HCT116 (cell line): ENCODE measurements at regions not wholly inside any gene's neighbourhood (a gene's known extent, or its start where the extent isn't known, plus 50 kb on each side); places are given as distances from the start of the nearest gene placed in this dataset.

ENCODE experiments used
- ATAC-seq: fragments of 200-7000 bp; cut with Tn5 transposase; 2 replicates; pipeline ENCODE4 v1.9.1; 2020; ENCODE audit warnings: mild to moderate bottlenecking, moderate library complexity
- BruUV-seq: library from RNA; stranded (reverse); fragments of 400-500 nt; replicated peaks from 2 replicates; lab custom pipeline; 2021; lab: Mats Ljungman, UMichigan
- CTCF ChIA-PET: fragments of 300-600 bp; sonication (Branson Sonifier 250); formaldehyde crosslinking; loops from one replicate; lab custom pipeline; 2021; ENCODE audit warnings: antibody characterized with exemption; lab: Charles Lee
- POLR2A ChIA-PET: fragments of 300-600, 350-600 bp; sonication (Branson Sonifier 250); formaldehyde crosslinking; loops from one replicate; lab custom pipeline; 2021; ENCODE audit warnings: antibody characterized with exemption; lab: Charles Lee
- RAD21 ChIA-PET, 2 experiments: fragments of 300-600 bp; sonication (Branson Sonifier 250); formaldehyde crosslinking; loops; one replicate each; lab custom pipeline; 2023; ENCODE audit warnings: low total read pairs in 2 of 2; ENCODE audit not compliant: uncharacterized antibody in 2 of 2, unreplicated experiment in 2 of 2, low non-redundant PET in 1 of 2; lab: Charles Lee
- DNase-seq: peaks from one replicate; pipeline ENCODE4 v3.0.0-alpha.2; 2010; ENCODE audit warnings: low read depth, low spot score
- H2AFZ ChIP-seq: fragments of 200-600 bp; shearing (Covaris generic), sonication (generic); 2 replicates; pipeline ENCODE4 v1.6.1; 2017; ENCODE audit warnings: low read depth, mixed run types, mixed read lengths, antibody characterized with exemption, low read length; ENCODE audit not compliant: poor library complexity, severe bottlenecking
- H3K27ac ChIP-seq: 2 replicates; pipeline ENCODE4 v1.5.1; 2012; ENCODE audit warnings: low read depth, low read length
- H3K27me3 ChIP-seq: fragments of 200-600 bp; sonication (generic); 2 replicates; pipeline ENCODE4 v1.6.1; 2016; ENCODE audit warnings: mixed run types, low read length, mixed read lengths; ENCODE audit not compliant: insufficient read depth
- H3K36me3 ChIP-seq, 2 experiments: fragments of 200-500 bp in 1 of 2; fragments of 200-600 bp in 1 of 2; sonication (Bioruptor generic) in 1 of 2; sonication (generic) in 1 of 2; 2 replicates each; pipeline versions ENCODE4 v1.5.1 to v1.6.1; 2014 to 2016; ENCODE audit warnings: low read length in 2 of 2, inconsistent platforms in 1 of 2, mixed read lengths in 1 of 2, mixed run types in 1 of 2; ENCODE audit not compliant: insufficient read depth in 2 of 2, control insufficient read depth in 1 of 2
- H3K4me1 ChIP-seq, 2 experiments: fragments of 200-600 bp in 1 of 2; sonication (generic) in 1 of 2; 2 replicates each; pipeline versions ENCODE4 v1.5.1 to v1.6.1; 2012 to 2017; ENCODE audit warnings: low read length in 2 of 2, inconsistent platforms in 1 of 2, mild to moderate bottlenecking in 1 of 2, mixed read lengths in 1 of 2, mixed run types in 1 of 2, moderate library complexity in 1 of 2; ENCODE audit not compliant: insufficient read depth in 2 of 2, control insufficient read depth in 1 of 2
- H3K4me2 ChIP-seq: fragments of 200-600 bp; sonication (generic); 2 replicates; pipeline ENCODE4 v1.6.1; 2017; ENCODE audit warnings: mixed run types, low read length, mixed read lengths
- H3K4me3 ChIP-seq, 2 experiments: fragments of 200-600 bp in 1 of 2; sonication (generic) in 1 of 2; replicated peaks in 1 of 2; 2 replicates each; pipeline ENCODE4 v1.5.1; 2011 to 2016; ENCODE audit warnings: low read length in 2 of 2, control low read depth in 1 of 2, low read depth in 1 of 2, mild to moderate bottlenecking in 1 of 2, mixed read lengths in 1 of 2, mixed run types in 1 of 2
- H3K79me2 ChIP-seq: fragments of 200-600 bp; sonication (generic); 2 replicates; pipeline ENCODE4 v1.6.1; 2017; ENCODE audit warnings: mild to moderate bottlenecking, mixed run types, low read length, moderate library complexity, mixed read lengths; ENCODE audit not compliant: insufficient read depth
- H3K9ac ChIP-seq: fragments of 200-600 bp; sonication (generic); 2 replicates; pipeline ENCODE4 v1.6.1; 2016; ENCODE audit warnings: low read length, mixed read lengths
- H3K9me2 ChIP-seq: fragments of 200-600 bp; sonication (generic), shearing (Covaris generic); 2 replicates; pipeline ENCODE4 v1.6.1; 2017; ENCODE audit warnings: mixed run types, mild to moderate bottlenecking, moderate library complexity; ENCODE audit not compliant: insufficient read depth
- H3K9me3 ChIP-seq, 2 experiments: fragments of 200-500 bp in 1 of 2; fragments of 200-600 bp in 1 of 2; sonication (Bioruptor generic) in 1 of 2; sonication (generic) in 1 of 2; 2 replicates each; pipeline ENCODE4 v1.6.1; 2014 to 2017; ENCODE audit warnings: low read length in 2 of 2, mixed read lengths in 2 of 2, inconsistent platforms in 1 of 2, low read depth in 1 of 2, mild to moderate bottlenecking in 1 of 2, mixed run types in 1 of 2, moderate library complexity in 1 of 2; ENCODE audit not compliant: control insufficient read depth in 1 of 2, insufficient read depth in 1 of 2
- H4K20me1 ChIP-seq: fragments of 200-600 bp; sonication (generic), shearing (Covaris generic); 2 replicates; pipeline ENCODE4 v1.6.1; 2017; ENCODE audit warnings: mixed run types, mild to moderate bottlenecking, moderate library complexity; ENCODE audit not compliant: insufficient read depth
- ATF3 ChIP-seq: IDR thresholded peaks from 2 replicates; pipeline ENCODE4 v1.6.1; 2012
- CEBPB ChIP-seq: IDR thresholded peaks from 2 replicates; pipeline ENCODE4 v1.6.1; 2012; ENCODE audit warnings: low read depth
- EZH2 ChIP-seq: fragments of 200-600 bp; sonication (generic); IDR thresholded peaks from 2 replicates; pipeline ENCODE4 v1.6.1; 2017; ENCODE audit warnings: antibody characterized with exemption, mixed run types
- EZH2phosphoT487 ChIP-seq: fragments of 200-600 bp; IDR thresholded peaks from 2 replicates; pipeline ENCODE4 v1.6.1; 2018; ENCODE audit warnings: antibody characterized with exemption, borderline replicate concordance
- JUND ChIP-seq: IDR thresholded peaks from 2 replicates; pipeline ENCODE4 v1.6.1; 2012
- RAD21 ChIP-seq: IDR thresholded peaks from 2 replicates; pipeline ENCODE4 v1.6.1; 2012; ENCODE audit warnings: low read depth, mild to moderate bottlenecking
- SRF ChIP-seq: IDR thresholded peaks from 2 replicates; pipeline ENCODE4 v1.6.1; 2012; ENCODE audit warnings: low read depth
- YY1 ChIP-seq: IDR thresholded peaks from 2 replicates; pipeline ENCODE4 v1.6.1; 2011; ENCODE audit warnings: low read length, low read depth, moderate library complexity, mild to moderate bottlenecking; ENCODE audit not compliant: insufficient replicate concordance; ENCODE audit errors: extremely low read depth
- ZBTB33 ChIP-seq: IDR thresholded peaks from 2 replicates; pipeline ENCODE4 v1.6.1; 2011; ENCODE audit warnings: mild to moderate bottlenecking, low read length, moderate library complexity; ENCODE audit not compliant: insufficient replicate concordance; ENCODE audit errors: extremely low read depth
- ZNF274 ChIP-seq: fragments of 200-500 bp; sonication (Bioruptor generic); IDR thresholded peaks from 2 replicates; pipeline ENCODE4 v1.6.1; 2014; ENCODE audit warnings: mild to moderate bottlenecking, low read depth, low read length, inconsistent platforms
- intact Hi-C: fragments of 100-400 bp; cut with micrococcal nuclease; formaldehyde crosslinking; loops from 2 replicates; pipeline ENCODE4 v1.10.0; 2022

- Histone ChIP-seq H3K9me3 (peaks cover 20 to 23% of the 10 kb centered on the region in 2 experiments; a peak in 2 of 4 replicates), H3K4me2 (no peak overlapping the region), H4K20me1 (no peaks in the 10 kb centered on the region), H3K27me3 (no peaks in the 10 kb centered on the region), H3K27ac (no peak overlapping the region), H3K9me2 (no peaks in the 10 kb centered on the region), H3K9ac (no peak overlapping the region), H3K4me1 (no peaks in the 10 kb centered on the region), H3K36me3 (no peaks in the 10 kb centered on the region), H3K4me3 (no peak overlapping the region), H3K79me2 (no peaks in the 10 kb centered on the region), H2AFZ (no peak overlapping the region)
- no peak for ATAC-seq
- DNase-seq: no peak
- RAD21 ChIA-PET: no interaction called here
- TF ChIP-seq ZNF274 (no peak), RAD21 (no peak), EZH2phosphoT487 (no peak), ZBTB33 (no peak), JUND (no peak), YY1 (no peak), ATF3 (no peak), CEBPB (no peak), EZH2 (no peak), SRF (no peak)
- BruUV-seq: no TSS peak
- POLR2A ChIA-PET: no interaction called here
- intact Hi-C loops: no loop called here
- CTCF ChIA-PET: no interaction called here
Observed at GRCh38 chr18:41351430-41351829, 603.6 kb upstream of the PIK3C3 start.
